ENCODE measurements at regions not wholly inside any gene's neighbourhood (a gene's known extent, or its start where the extent isn't known, plus 50 kb on each side); places are given as distances from the start of the nearest gene placed in this dataset.
"Not testable (repeated sequence)": the region's sequence is repeated elsewhere in the genome, so short reads cannot be mapped to it uniquely, and the experiment has no call there.

- Histone ChIP-seq H3K79me1 (ENCODE audit: low read depth, low read length) (no peaks in the 10 kb centered on the region), H2AFZ (ENCODE audit: low read length) (no peak overlapping the region), H2BK120ac (ENCODE audit: low read depth, low read length) (no peak overlapping the region), H3K23ac (ENCODE audit: low read depth, low read length, poor library complexity) (no peak overlapping the region), H2BK12ac (ENCODE audit: low read length) (no peak overlapping the region), H3K4me1 (ENCODE audit: control insufficient read depth in 2 of 2, insufficient read depth in 1 of 2, low read depth in 1 of 2, low read length in 2 of 2) (no peaks in the 10 kb centered on the region), H2BK5ac (ENCODE audit: low read length) (no peak overlapping the region), H3K18ac (ENCODE audit: low read length) (no peak overlapping the region), H2BK15ac (ENCODE audit: low read length) (no peak overlapping the region), H3K9me3 (replicated peaks in 1 of 2; ENCODE audit: control insufficient read depth in 2 of 2, insufficient read depth in 1 of 2, low read depth in 1 of 2, low read length in 2 of 2) (no peaks in the 10 kb centered on the region), H3K4me2 (ENCODE audit: insufficient read depth, low read length, poor library complexity, severe bottlenecking) (no peak overlapping the region), H3K4ac (ENCODE audit: low read length) (no peak overlapping the region), H3K9ac (ENCODE audit: low read depth, low read length, poor library complexity) (no peak overlapping the region), H3K27ac (replicated peaks; ENCODE audit: low read length) (no peak overlapping the region), H4K91ac (ENCODE audit: low read depth, low read length, poor library complexity) (no peak overlapping the region), H3K14ac (ENCODE audit: low read length) (no peak overlapping the region), H3K4me3 (ENCODE audit: low read length in 2 of 2) (no peak overlapping the region), H3K27me3 (ENCODE audit: control insufficient read depth in 3 of 3, insufficient read depth in 3 of 3, low read depth in 1 of 3, low read length in 3 of 3) (no peaks in the 10 kb centered on the region), H2AK5ac (ENCODE audit: low read depth, low read length) (no peak overlapping the region), H4K8ac (ENCODE audit: low read depth, low read length) (no peak overlapping the region), H3K36me3 (replicated peaks in 1 of 2; ENCODE audit: control insufficient read depth in 2 of 2, insufficient read depth in 2 of 2, low read length in 2 of 2) (no peaks in the 10 kb centered on the region)
- DNase-seq (ENCODE audit: low spot score): no peak
Measured at GRCh38 chr12:83931451-83931850, 981.1 kb downstream of the SLC6A15 start.

GRCh38 chr12:83929792-83930191 lies 982.8 kb downstream of the SLC6A15 start:
- not testable (repeated sequence) for H2BK5ac ChIP-seq (ENCODE audit: low read length); H2BK120ac ChIP-seq (ENCODE audit: low read depth, low read length); H3K79me1 ChIP-seq (ENCODE audit: low read depth, low read length); H3K14ac ChIP-seq (ENCODE audit: low read length); H2BK15ac ChIP-seq (ENCODE audit: low read length); H3K4ac ChIP-seq (ENCODE audit: low read length); H3K9me3 ChIP-seq (replicated peaks in 1 of 2; ENCODE audit: control insufficient read depth in 2 of 2, insufficient read depth in 1 of 2, low read depth in 1 of 2, low read length in 2 of 2); H2AK5ac ChIP-seq (ENCODE audit: low read depth, low read length); H3K18ac ChIP-seq (ENCODE audit: low read length); H3K27ac ChIP-seq (replicated peaks; ENCODE audit: low read length); H4K8ac ChIP-seq (ENCODE audit: low read depth, low read length); H4K91ac ChIP-seq (ENCODE audit: low read depth, low read length, poor library complexity); H3K27me3 ChIP-seq (ENCODE audit: control insufficient read depth in 3 of 3, insufficient read depth in 3 of 3, low read depth in 1 of 3, low read length in 3 of 3); H3K4me3 ChIP-seq (ENCODE audit: low read length in 2 of 2); H3K36me3 ChIP-seq (replicated peaks in 1 of 2; ENCODE audit: control insufficient read depth in 2 of 2, insufficient read depth in 2 of 2, low read length in 2 of 2); H3K9ac ChIP-seq (ENCODE audit: low read depth, low read length, poor library complexity); H3K23ac ChIP-seq (ENCODE audit: low read depth, low read length, poor library complexity); H2AFZ ChIP-seq (ENCODE audit: low read length); H3K4me1 ChIP-seq (ENCODE audit: control insufficient read depth in 2 of 2, insufficient read depth in 1 of 2, low read depth in 1 of 2, low read length in 2 of 2); H2BK12ac ChIP-seq (ENCODE audit: low read length); H3K4me2 ChIP-seq (ENCODE audit: insufficient read depth, low read length, poor library complexity, severe bottlenecking); DNase-seq (ENCODE audit: low spot score)
- no CpG with 5 or more reads among the region's 13 CpGs for WGBS, 2 donors (ENCODE audit: extremely low coverage in 2 of 2, insufficient read length in 2 of 2, insufficient replicate concordance in 1 of 2)

GRCh38 chr12:83920821-83921547 lies 991.6 kb downstream of the SLC6A15 start:
- no peak overlapping the region for H2AK5ac ChIP-seq (ENCODE audit: low read depth, low read length)
- H2BK15ac ChIP-seq (ENCODE audit: low read length): no peak overlapping the region
- no peak overlapping the region for H3K14ac ChIP-seq (ENCODE audit: low read length)
- no peak for DNase-seq (ENCODE audit: low spot score)
- H3K36me3 ChIP-seq (replicated peaks in 1 of 2; ENCODE audit: control insufficient read depth in 2 of 2, insufficient read depth in 2 of 2, low read length in 2 of 2): no peaks in the 10 kb centered on the region
- no peak overlapping the region for H3K4ac ChIP-seq (ENCODE audit: low read length)
- H2BK120ac ChIP-seq (ENCODE audit: low read depth, low read length): no peak overlapping the region
- H3K27me3 ChIP-seq (ENCODE audit: control insufficient read depth in 3 of 3, insufficient read depth in 3 of 3, low read depth in 1 of 3, low read length in 3 of 3): no peaks in the 10 kb centered on the region
- H3K79me1 ChIP-seq (ENCODE audit: low read depth, low read length): no peaks in the 10 kb centered on the region
- no CpG with 5 or more reads among the region's 2 CpGs for WGBS, 2 donors (ENCODE audit: extremely low coverage in 2 of 2, insufficient read length in 2 of 2, insufficient replicate concordance in 1 of 2)
- no peak overlapping the region for H4K91ac ChIP-seq (ENCODE audit: low read depth, low read length, poor library complexity)
- no peak overlapping the region for H3K9ac ChIP-seq (ENCODE audit: low read depth, low read length, poor library complexity)
- no peak overlapping the region for H3K4me3 ChIP-seq (ENCODE audit: low read length in 2 of 2)
- H3K4me2 ChIP-seq (ENCODE audit: insufficient read depth, low read length, poor library complexity, severe bottlenecking): no peak overlapping the region
- no peak overlapping the region for H2AFZ ChIP-seq (ENCODE audit: low read length)
- no peak overlapping the region for H2BK5ac ChIP-seq (ENCODE audit: low read length)
- no peaks in the 10 kb centered on the region for H3K4me1 ChIP-seq (ENCODE audit: control insufficient read depth in 2 of 2, insufficient read depth in 1 of 2, low read depth in 1 of 2, low read length in 2 of 2)
- H3K9me3 ChIP-seq (replicated peaks in 1 of 2; ENCODE audit: control insufficient read depth in 2 of 2, insufficient read depth in 1 of 2, low read depth in 1 of 2, low read length in 2 of 2): no peaks in the 10 kb centered on the region
- no peak overlapping the region for H2BK12ac ChIP-seq (ENCODE audit: low read length)
- H3K18ac ChIP-seq (ENCODE audit: low read length): no peak overlapping the region
- no peak overlapping the region for H3K27ac ChIP-seq (replicated peaks; ENCODE audit: low read length)
- no peak overlapping the region for H4K8ac ChIP-seq (ENCODE audit: low read depth, low read length)
- H3K23ac ChIP-seq (ENCODE audit: low read depth, low read length, poor library complexity): no peak overlapping the region

- Histone ChIP-seq H3K79me1 (ENCODE audit: low read depth, low read length) (no peaks in the 10 kb centered on the region), H4K8ac (ENCODE audit: low read depth, low read length) (no peak overlapping the region), H2AFZ (ENCODE audit: low read length) (peak overlapping the region; percentile 17), H3K18ac (ENCODE audit: low read length) (no peak overlapping the region), H2BK5ac (ENCODE audit: low read length) (no peak overlapping the region), H3K36me3 (replicated peaks in 1 of 2; ENCODE audit: control insufficient read depth in 2 of 2, insufficient read depth in 2 of 2, low read length in 2 of 2) (no peaks in the 10 kb centered on the region), H4K91ac (ENCODE audit: low read depth, low read length, poor library complexity) (no peak overlapping the region), H2BK120ac (ENCODE audit: low read depth, low read length) (no peak overlapping the region), H2AK5ac (ENCODE audit: low read depth, low read length) (no peak overlapping the region), H3K4me2 (ENCODE audit: insufficient read depth, low read length, poor library complexity, severe bottlenecking) (no peak overlapping the region), H3K27ac (replicated peaks; ENCODE audit: low read length) (no peak overlapping the region), H3K4me3 (ENCODE audit: low read length in 2 of 2) (no peak overlapping the region), H3K9me3 (replicated peaks in 1 of 2; ENCODE audit: control insufficient read depth in 2 of 2, insufficient read depth in 1 of 2, low read depth in 1 of 2, low read length in 2 of 2) (no peaks in the 10 kb centered on the region), H3K9ac (ENCODE audit: low read depth, low read length, poor library complexity) (no peak overlapping the region), H2BK15ac (ENCODE audit: low read length) (no peak overlapping the region), H3K23ac (ENCODE audit: low read depth, low read length, poor library complexity) (no peak overlapping the region), H3K27me3 (ENCODE audit: control insufficient read depth in 3 of 3, insufficient read depth in 3 of 3, low read depth in 1 of 3, low read length in 3 of 3) (no peaks in the 10 kb centered on the region), H3K14ac (ENCODE audit: low read length) (no peak overlapping the region), H2BK12ac (ENCODE audit: low read length) (no peak overlapping the region), H3K4ac (ENCODE audit: low read length) (no peak overlapping the region), H3K4me1 (ENCODE audit: control insufficient read depth in 2 of 2, insufficient read depth in 1 of 2, low read depth in 1 of 2, low read length in 2 of 2) (peaks cover 0 to 2% of the 10 kb centered on the region in 2 donors)
- DNase-seq (ENCODE audit: low spot score): no peak
- WGBS, 2 donors (ENCODE audit: extremely low coverage in 2 of 2, insufficient read length in 2 of 2, insufficient replicate concordance in 1 of 2): no CpG with 5 or more reads among the region's 3 CpGs
Measured at GRCh38 chr12:83919081-83919480, 993.5 kb downstream of the SLC6A15 start.

Data from neuronal stem cell (in vitro differentiated cells).